ENCODE measurements at regions not wholly inside any gene's neighbourhood (a gene's known extent, or its start where the extent isn't known, plus 50 kb on each side); places are given as distances from the start of the nearest gene placed in this dataset.

DNA sequence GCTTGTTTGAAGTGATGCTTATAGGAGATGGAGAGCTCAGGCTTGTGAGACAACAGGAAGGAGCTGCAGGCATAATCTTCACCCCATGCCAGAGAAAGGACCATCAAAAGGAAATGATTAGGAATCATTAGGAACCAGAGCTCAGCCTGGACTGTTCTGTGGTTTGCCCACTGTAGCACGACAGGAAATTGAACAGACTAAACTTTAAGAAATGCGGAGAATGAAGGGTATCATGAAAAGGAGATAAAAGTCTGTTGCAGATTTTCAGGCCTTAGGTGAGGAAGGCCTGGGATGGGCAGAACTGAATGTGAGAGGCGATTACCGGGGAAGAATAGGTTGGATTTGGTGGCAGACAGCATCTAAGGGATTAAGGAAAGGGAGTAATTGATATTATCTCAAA is 292.0 kb upstream of the PLXNA2 start:
- TF ChIP-seq, protein P1, sequence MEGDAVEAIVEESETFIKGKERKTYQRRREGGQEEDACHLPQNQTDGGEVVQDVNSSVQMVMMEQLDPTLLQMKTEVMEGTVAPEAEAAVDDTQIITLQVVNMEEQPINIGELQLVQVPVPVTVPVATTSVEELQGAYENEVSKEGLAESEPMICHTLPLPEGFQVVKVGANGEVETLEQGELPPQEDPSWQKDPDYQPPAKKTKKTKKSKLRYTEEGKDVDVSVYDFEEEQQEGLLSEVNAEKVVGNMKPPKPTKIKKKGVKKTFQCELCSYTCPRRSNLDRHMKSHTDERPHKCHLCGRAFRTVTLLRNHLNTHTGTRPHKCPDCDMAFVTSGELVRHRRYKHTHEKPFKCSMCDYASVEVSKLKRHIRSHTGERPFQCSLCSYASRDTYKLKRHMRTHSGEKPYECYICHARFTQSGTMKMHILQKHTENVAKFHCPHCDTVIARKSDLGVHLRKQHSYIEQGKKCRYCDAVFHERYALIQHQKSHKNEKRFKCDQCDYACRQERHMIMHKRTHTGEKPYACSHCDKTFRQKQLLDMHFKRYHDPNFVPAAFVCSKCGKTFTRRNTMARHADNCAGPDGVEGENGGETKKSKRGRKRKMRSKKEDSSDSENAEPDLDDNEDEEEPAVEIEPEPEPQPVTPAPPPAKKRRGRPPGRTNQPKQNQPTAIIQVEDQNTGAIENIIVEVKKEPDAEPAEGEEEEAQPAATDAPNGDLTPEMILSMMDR (IDR thresholded peaks at IDR 0.05): no peak
- TF ChIP-seq POLR2A (IDR thresholded peaks at IDR 0.05): no peak
